ENCODE measurements at regions not wholly inside any gene's neighbourhood (a gene's known extent, or its start where the extent isn't known, plus 50 kb on each side); places are given as distances from the start of the nearest gene placed in this dataset.
"Not testable (repeated sequence)": the region's sequence is repeated elsewhere in the genome, so short reads cannot be mapped to it uniquely, and the experiment has no call there.

DNA sequence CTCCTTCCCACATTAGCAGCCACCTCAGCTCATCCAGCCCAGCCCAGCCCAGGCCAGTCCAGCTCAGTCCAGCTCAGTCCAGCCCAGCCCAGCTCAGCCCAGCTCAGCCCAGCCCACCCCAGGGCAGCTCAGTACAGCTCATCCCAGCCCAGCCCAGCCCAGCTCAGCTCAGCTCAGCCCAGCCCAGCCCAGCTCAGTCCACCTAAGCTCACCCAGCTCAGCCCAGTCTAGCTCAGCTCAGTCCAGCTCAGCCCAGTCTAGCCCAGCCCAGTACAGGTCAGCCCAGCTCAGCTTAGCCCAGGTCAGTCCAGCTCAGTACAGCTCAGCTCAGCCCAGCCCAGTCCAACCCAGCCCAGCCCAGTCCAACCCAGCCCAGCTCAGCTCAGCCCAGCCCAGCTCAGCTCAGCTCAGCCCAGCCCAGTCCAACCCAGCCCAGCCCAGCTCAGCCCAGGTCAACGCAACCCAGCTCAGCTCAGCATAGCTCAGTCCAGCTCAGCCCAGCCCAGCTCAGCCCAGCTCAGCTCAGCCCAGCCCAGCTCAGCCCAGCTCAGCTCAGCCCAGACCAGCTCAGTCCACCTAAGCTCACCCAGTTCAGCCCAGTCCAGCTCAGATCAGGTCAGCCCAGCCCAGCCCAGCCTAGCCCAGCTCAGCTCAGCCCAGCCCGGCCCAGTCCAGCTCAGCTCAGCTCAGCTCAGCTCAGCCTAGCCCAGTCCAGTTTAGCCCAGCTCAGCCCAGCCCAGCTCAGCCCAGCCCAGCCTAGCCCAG, 63.0 kb downstream of the TMEM121 start:
- H3K4me3 ChIP-seq (ENCODE audit: low read depth, low read length): no peak overlapping the region
- TF ChIP-seq, protein P1, sequence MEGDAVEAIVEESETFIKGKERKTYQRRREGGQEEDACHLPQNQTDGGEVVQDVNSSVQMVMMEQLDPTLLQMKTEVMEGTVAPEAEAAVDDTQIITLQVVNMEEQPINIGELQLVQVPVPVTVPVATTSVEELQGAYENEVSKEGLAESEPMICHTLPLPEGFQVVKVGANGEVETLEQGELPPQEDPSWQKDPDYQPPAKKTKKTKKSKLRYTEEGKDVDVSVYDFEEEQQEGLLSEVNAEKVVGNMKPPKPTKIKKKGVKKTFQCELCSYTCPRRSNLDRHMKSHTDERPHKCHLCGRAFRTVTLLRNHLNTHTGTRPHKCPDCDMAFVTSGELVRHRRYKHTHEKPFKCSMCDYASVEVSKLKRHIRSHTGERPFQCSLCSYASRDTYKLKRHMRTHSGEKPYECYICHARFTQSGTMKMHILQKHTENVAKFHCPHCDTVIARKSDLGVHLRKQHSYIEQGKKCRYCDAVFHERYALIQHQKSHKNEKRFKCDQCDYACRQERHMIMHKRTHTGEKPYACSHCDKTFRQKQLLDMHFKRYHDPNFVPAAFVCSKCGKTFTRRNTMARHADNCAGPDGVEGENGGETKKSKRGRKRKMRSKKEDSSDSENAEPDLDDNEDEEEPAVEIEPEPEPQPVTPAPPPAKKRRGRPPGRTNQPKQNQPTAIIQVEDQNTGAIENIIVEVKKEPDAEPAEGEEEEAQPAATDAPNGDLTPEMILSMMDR (conservative IDR thresholded peaks at IDR 0.05; ENCODE audit: low read depth, low read length): no peak
- no peak for DNase-seq (ENCODE audit: low read depth)

- DNase-seq (ENCODE audit: low read depth); H3K4me3 ChIP-seq (ENCODE audit: low read depth, low read length): not testable (repeated sequence)
These were observed 63.5 kb downstream of the TMEM121 start for GRCh38 chr14:105589926-105590185.

GRCh38 chr14:105591052-105591451, 64.7 kb downstream of the TMEM121 start:
- TF ChIP-seq, protein P1 (conservative IDR thresholded peaks at IDR 0.05; ENCODE audit: low read depth, low read length): no peak
- DNase-seq (ENCODE audit: low read depth): no peak
- H3K4me3 ChIP-seq (ENCODE audit: low read depth, low read length): no peak overlapping the region

- not testable (repeated sequence) for DNase-seq (ENCODE audit: low read depth)
These were observed 65.5 kb downstream of the TMEM121 start for GRCh38 chr14:105591792-105592341.

GRCh38 chr14:105592646-105593045, 66.3 kb downstream of the TMEM121 start:
- not testable (repeated sequence) for DNase-seq (ENCODE audit: low read depth); H3K4me3 ChIP-seq (ENCODE audit: low read depth, low read length)

More at GRCh38 chr14:105591792-105592341, 65.5 kb downstream of the TMEM121 start:
- H3K4me3 ChIP-seq (ENCODE audit: low read depth, low read length): not testable (repeated sequence)

DNA sequence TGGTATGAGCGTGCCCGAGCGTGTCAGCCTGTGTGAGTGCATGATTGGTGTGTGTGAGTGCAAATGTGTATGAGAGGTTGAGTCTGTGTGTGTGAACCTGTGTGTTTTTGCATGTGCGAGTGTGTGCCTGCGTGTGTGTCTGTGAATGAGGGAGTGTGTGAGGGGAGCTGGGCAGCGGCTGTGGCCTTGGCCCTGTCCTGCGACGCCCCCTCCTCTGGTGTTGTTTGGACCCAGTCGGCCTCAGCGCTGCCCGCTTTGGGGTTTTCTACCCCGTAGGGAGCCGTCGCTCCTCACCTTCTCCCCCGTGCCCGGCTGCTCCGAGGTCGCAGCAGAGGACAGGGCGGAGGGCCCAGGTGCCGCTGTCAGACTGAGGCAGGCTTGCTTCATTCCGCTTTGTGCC, 69.0 kb downstream of the TMEM121 start:
- not testable (repeated sequence) for DNase-seq (ENCODE audit: low read depth); H3K4me3 ChIP-seq (ENCODE audit: low read depth, low read length)

DNA sequence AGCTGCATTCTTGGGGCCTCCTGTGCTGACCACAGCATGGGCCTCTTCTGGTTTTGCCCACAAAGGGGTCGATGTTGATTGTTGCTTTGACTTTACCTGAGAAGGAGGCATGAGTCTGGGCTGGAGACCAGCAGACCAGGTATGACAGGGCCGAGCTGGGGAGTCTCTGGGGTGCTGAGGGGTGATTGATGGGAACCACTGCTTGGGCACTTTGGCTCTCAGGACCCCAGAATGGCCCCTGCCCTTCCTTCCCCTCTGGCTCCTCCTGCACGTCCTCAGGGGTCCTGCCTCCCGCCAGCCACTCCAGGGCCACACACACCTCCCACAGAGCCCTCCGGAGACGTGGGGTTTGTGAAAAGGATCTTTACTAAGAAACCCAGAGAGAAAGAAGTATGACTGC, 70.0 kb downstream of the TMEM121 start:
- not testable (repeated sequence) for H3K4me3 ChIP-seq (ENCODE audit: low read depth, low read length); DNase-seq (ENCODE audit: low read depth)

GRCh38 chr14:105598040-105598763, 71.8 kb downstream of the TMEM121 start:
- DNase-seq (ENCODE audit: low read depth): not testable (repeated sequence)

DNA sequence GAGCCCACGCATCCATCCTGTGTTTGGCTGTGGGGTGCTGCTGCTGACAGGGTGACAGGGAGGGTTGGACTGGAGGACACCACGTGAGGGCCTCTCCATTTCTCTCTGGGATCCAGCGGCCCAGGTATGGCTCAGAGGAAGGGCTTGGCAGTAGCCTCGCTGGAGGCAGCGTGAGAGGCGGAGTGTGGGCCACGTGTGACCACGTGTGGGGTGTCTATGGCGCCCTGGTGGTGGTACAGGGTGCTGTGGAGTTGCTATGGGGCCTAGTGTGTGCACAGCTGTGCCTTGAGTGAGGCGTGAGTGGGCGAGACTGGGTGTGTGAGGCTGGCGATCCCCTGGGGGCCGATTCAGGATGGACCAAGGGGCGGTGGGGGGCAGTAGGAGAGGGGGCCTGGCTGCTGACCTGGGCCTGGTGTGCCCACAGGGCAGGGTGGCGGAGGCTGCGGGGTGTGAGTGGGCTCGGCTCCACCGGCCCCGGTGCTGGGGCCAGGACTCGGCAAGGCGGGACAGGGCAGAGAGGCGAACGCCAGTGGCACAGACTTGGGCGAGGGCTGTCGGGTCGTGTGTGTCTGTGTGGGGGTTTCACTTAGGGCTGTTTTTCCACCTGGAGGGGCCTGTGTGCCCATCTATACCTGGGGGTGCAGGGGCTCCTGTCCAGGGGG, 72.7 kb downstream of the TMEM121 start:
- H3K4me3 ChIP-seq (ENCODE audit: low read depth, low read length); DNase-seq (ENCODE audit: low read depth): not testable (repeated sequence)

More at GRCh38 chr14:105598040-105598763, 71.8 kb downstream of the TMEM121 start:
- not testable (repeated sequence) for H3K4me3 ChIP-seq (ENCODE audit: low read depth, low read length)

- H3K4me3 ChIP-seq (ENCODE audit: low read depth, low read length): not testable (repeated sequence)
These were observed 74.0 kb downstream of the TMEM121 start for GRCh38 chr14:105600195-105600938.

DNA sequence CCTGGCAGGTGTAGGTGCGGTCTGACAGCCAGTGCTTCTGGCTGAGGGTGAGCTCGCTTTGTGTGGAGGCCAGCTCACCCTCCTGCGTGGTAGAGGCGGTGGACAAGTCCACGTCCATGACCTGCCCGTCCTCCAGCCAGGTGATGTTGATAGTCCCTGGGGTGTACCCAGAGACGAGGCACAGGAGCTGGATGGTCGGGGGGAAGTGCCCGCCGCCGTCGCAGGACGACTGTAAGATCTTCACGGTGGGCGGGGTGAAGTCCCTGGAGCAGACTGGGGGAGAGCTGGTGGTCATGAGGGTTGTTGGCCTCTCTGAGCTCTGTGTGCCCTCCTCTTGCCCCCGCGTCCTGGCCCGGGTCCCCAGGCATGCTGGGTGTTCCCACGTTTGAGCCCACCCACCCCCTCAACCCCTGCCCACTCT, 74.6 kb downstream of the TMEM121 start:
- TF ChIP-seq, protein P1 (conservative IDR thresholded peaks at IDR 0.05; ENCODE audit: low read depth, low read length): no peak

More at GRCh38 chr14:105600195-105600938, 74.0 kb downstream of the TMEM121 start:
- DNase-seq (ENCODE audit: low read depth): not testable (repeated sequence)

More for the DNA sequence above, 74.6 kb downstream of the TMEM121 start:
- no peak for DNase-seq (ENCODE audit: low read depth)
- H3K4me3 ChIP-seq (ENCODE audit: low read depth, low read length): no peak overlapping the region
